ENCODE measurements at regions not wholly inside any gene's neighbourhood (a gene's known extent, or its start where the extent isn't known, plus 50 kb on each side); places are given as distances from the start of the nearest gene placed in this dataset.

DNA sequence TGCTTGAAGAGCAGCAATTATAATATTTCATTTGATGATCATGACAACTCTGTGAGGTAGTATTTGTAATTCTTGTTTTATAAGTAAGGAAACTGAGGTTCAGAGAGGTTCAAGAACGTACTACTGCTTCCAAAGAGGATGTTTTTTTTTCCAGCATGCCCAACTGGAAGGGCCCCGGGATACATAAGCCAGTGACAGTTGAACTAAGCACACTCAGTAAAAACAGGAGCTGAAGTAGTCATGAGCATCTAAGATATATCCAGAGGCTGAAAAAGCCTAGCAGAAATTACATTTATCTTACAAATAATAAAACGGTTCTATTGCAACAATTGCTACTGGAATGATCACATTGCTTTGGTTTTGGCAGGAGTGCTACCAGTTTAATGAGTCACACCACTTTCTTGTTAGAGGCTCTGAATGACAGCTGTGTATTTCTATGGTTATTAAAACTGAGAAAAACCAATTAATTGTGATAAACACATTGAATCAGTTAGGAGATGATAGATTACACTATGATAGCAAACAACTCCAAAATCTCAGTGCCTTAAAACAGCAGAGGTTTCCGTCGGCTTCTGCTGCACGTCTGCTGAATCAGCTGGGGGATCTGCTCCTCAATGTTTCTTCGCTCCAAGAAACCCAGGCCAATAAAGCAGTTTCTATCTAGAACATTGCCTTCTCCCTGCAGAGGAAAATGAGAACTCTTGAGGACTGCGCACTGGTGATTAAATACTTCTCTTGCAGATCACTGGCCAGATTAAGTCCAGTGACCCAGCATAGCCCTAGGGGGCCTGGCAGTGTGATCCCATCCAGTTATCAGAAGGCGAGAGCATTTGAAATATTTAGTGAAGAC is 522.7 kb downstream of the PLPP3 start:
- intact Hi-C loops (cut with DNase I), result no loop called here
- H3K27me3 ChIP-seq, result no peaks in the 10 kb centered on the region
- H3K4me3 ChIP-seq, result no peak overlapping the region
- no peaks in the 10 kb centered on the region for H3K36me3 ChIP-seq
- H3K27ac ChIP-seq, result no peak overlapping the region
- no peaks in the 10 kb centered on the region for H3K4me1 ChIP-seq (ENCODE audit: insufficient read depth)
- no peak for DNase-seq
- WGBS, 3 donors, result 74 to 86% (median 85%) methylated on average over 9 of the region's 9 CpGs
- TF ChIP-seq EP300 (IDR thresholded peaks at IDR 0.05), result no peak
- TF ChIP-seq, protein P1, sequence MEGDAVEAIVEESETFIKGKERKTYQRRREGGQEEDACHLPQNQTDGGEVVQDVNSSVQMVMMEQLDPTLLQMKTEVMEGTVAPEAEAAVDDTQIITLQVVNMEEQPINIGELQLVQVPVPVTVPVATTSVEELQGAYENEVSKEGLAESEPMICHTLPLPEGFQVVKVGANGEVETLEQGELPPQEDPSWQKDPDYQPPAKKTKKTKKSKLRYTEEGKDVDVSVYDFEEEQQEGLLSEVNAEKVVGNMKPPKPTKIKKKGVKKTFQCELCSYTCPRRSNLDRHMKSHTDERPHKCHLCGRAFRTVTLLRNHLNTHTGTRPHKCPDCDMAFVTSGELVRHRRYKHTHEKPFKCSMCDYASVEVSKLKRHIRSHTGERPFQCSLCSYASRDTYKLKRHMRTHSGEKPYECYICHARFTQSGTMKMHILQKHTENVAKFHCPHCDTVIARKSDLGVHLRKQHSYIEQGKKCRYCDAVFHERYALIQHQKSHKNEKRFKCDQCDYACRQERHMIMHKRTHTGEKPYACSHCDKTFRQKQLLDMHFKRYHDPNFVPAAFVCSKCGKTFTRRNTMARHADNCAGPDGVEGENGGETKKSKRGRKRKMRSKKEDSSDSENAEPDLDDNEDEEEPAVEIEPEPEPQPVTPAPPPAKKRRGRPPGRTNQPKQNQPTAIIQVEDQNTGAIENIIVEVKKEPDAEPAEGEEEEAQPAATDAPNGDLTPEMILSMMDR (IDR thresholded peaks at IDR 0.05), result no peak
- TF ChIP-seq POLR2A (IDR thresholded peaks at IDR 0.05), result no peak
- no peaks in the 10 kb centered on the region for H3K9me3 ChIP-seq

DNA sequence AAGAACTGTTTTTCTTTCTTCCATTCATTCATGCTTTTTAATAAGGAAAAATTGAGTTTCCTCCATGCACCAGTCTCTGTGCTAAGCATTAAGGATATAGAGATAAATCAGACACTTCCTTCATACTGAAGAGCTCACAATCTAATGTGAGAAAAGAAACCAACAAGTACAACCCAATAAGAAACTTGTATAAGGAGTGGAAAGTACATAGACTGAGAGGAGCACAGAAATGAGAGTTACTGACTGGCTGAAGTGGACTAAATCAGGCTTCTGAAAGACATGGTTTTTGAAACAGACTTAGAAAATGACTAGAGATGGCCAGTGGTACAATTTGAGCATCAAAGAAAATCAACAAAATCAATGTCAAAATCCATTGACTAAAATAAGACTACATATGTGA is 524.4 kb downstream of the PLPP3 start:
- no peaks in the 10 kb centered on the region for H3K36me3 ChIP-seq
- no peak overlapping the region for H3K4me3 ChIP-seq
- DNase-seq, result no peak
- no peaks in the 10 kb centered on the region for H3K9me3 ChIP-seq
- intact Hi-C loops (cut with DNase I), result no loop called here
- H3K27ac ChIP-seq, result no peak overlapping the region
- H3K27me3 ChIP-seq, result no peaks in the 10 kb centered on the region
- H3K4me1 ChIP-seq (ENCODE audit: insufficient read depth), result no peaks in the 10 kb centered on the region
- TF ChIP-seq, protein P1 (IDR thresholded peaks at IDR 0.05), result no peak
- TF ChIP-seq EP300 (IDR thresholded peaks at IDR 0.05), result no peak
- no peak for TF ChIP-seq POLR2A (IDR thresholded peaks at IDR 0.05)

DNA sequence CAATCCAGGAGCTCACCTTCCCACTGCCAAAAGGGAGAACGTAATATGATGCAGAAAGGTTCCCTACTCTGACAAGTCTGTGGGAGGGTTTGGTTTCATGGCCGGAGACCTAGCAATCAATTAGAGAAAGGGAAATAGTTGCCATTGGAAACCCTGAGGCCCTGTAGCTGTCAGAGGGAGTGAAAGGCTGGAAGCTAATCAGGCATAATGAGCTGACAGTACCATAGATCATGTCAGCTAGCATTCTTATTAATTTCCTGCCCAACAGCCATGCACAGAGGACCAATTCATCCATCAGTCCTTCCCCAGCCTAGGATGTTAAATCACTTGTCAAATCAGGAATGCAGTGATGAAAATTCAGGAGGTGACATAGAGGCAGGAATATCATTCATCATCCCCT is 527.3 kb downstream of the PLPP3 start:
- H3K36me3 ChIP-seq, result no peaks in the 10 kb centered on the region
- no peaks in the 10 kb centered on the region for H3K4me1 ChIP-seq (ENCODE audit: insufficient read depth)
- no peak for DNase-seq
- H3K27me3 ChIP-seq, result no peaks in the 10 kb centered on the region
- no peaks in the 10 kb centered on the region for H3K9me3 ChIP-seq
- intact Hi-C loops (cut with DNase I), result no loop called here
- H3K4me3 ChIP-seq, result no peak overlapping the region
- WGBS, 3 donors, result 86 to 96% (median 93%) methylated on average over 2 of the region's 2 CpGs
- H3K27ac ChIP-seq, result no peak overlapping the region
- TF ChIP-seq EP300 (IDR thresholded peaks at IDR 0.05) (no peak), POLR2A (IDR thresholded peaks at IDR 0.05) (no peak)
- TF ChIP-seq, protein P1 (IDR thresholded peaks at IDR 0.05), result no peak

DNA sequence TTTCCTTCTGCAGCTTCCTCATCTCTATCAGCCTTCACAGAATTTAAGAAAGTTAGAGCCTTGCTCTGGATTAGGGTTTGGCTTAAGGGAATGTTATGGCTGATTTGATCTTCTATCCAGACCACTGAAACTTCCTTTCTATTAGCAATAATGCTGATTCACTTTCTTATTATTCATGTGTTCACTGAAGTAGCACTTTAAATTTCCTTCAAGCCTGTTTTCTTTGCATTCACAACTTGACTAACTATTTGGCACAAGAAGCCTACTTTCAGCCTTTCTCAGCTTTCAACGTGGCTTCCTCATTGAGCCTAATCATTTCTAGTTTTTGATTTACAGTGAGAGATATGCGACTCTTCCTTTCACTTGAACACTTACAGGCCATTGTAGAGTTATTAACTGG is 528.5 kb downstream of the PLPP3 start:
- no peaks in the 10 kb centered on the region for H3K4me1 ChIP-seq (ENCODE audit: insufficient read depth)
- intact Hi-C loops (cut with DNase I), result no loop called here
- no peak overlapping the region for H3K4me3 ChIP-seq
- TF ChIP-seq, protein P1 (IDR thresholded peaks at IDR 0.05), result no peak
- TF ChIP-seq EP300 (IDR thresholded peaks at IDR 0.05), result no peak
- TF ChIP-seq POLR2A (IDR thresholded peaks at IDR 0.05), result no peak
- H3K27me3 ChIP-seq, result no peaks in the 10 kb centered on the region
- WGBS, 3 donors, result 58 to 70% (median 68%) methylated on average over 2 of the region's 2 CpGs
- DNase-seq, result no peak
- no peaks in the 10 kb centered on the region for H3K9me3 ChIP-seq
- H3K36me3 ChIP-seq, result no peaks in the 10 kb centered on the region
- H3K27ac ChIP-seq, result no peak overlapping the region

Measured in ovary (tissue), 7 donors.